ENCODE measurements at regions not wholly inside any gene's neighbourhood (a gene's known extent, or its start where the extent isn't known, plus 50 kb on each side); places are given as distances from the start of the nearest gene placed in this dataset.

DNA sequence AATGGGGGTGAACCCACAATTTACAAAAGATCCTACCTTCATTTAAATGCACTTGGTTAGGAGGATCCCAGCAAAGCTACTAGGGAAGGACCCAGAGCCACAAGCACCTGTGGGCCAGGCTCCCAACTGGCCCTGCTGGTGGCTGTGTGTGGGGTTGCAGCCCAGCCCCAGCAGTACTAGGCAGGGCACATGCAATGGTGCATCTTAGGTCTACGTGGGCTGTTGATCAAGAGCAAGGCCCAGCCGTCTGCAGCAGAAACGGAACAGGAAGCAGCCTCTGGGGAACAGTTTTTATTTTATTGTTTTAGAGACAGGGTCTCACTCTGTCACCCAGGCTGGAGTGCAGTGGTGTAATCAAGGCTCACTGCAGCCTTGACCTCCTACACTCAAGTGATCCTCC is 134.1 kb upstream of the RAB4A start:
- TF ChIP-seq, protein P1, sequence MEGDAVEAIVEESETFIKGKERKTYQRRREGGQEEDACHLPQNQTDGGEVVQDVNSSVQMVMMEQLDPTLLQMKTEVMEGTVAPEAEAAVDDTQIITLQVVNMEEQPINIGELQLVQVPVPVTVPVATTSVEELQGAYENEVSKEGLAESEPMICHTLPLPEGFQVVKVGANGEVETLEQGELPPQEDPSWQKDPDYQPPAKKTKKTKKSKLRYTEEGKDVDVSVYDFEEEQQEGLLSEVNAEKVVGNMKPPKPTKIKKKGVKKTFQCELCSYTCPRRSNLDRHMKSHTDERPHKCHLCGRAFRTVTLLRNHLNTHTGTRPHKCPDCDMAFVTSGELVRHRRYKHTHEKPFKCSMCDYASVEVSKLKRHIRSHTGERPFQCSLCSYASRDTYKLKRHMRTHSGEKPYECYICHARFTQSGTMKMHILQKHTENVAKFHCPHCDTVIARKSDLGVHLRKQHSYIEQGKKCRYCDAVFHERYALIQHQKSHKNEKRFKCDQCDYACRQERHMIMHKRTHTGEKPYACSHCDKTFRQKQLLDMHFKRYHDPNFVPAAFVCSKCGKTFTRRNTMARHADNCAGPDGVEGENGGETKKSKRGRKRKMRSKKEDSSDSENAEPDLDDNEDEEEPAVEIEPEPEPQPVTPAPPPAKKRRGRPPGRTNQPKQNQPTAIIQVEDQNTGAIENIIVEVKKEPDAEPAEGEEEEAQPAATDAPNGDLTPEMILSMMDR (IDR thresholded peaks at IDR 0.05; ENCODE audit: poor library complexity, severe bottlenecking) = no peak
- no peak overlapping the region for H3K4me3 ChIP-seq (ENCODE audit: severe bottlenecking)
- H3K36me3 ChIP-seq (ENCODE audit: low read depth) = no peaks in the 10 kb centered on the region
- no peaks in the 10 kb centered on the region for H3K9me3 ChIP-seq (ENCODE audit: severe bottlenecking)
- no peak overlapping the region for H3K27ac ChIP-seq (ENCODE audit: poor library complexity, severe bottlenecking)
- DNase-seq (ENCODE audit: low spot score) (no peak), ATAC-seq (ENCODE audit: low read depth) (no peak)
- H3K4me1 ChIP-seq (ENCODE audit: insufficient read depth, poor library complexity, severe bottlenecking) = no peaks in the 10 kb centered on the region
- H3K27me3 ChIP-seq (ENCODE audit: insufficient read depth, poor library complexity, severe bottlenecking) = no peaks in the 10 kb centered on the region

DNA sequence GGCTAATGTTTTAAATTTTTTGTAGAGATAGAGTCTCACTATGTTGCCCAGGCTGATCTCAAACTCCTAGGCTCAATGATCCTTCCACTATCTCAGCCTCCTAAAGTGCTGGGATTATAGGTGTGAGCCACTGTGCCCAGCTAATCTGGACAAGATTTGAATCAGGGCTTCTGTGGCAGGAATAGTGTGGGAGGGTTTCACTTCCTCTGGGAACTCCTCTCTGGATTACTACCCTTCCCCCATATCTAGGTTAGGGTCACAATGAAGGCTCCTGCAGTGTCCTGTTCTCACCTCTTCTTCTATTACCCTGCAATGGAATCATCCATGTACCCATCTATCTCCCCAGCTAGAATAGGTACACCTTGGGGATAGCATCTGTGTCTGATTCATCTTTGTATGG is 133.6 kb upstream of the RAB4A start:
- TF ChIP-seq, protein P1 (IDR thresholded peaks at IDR 0.05; ENCODE audit: poor library complexity, severe bottlenecking) = no peak
- DNase-seq (ENCODE audit: low spot score) (no peak), ATAC-seq (ENCODE audit: low read depth) (no peak)
- Histone ChIP-seq H3K9me3 (ENCODE audit: severe bottlenecking) (no peaks in the 10 kb centered on the region), H3K36me3 (ENCODE audit: low read depth) (no peaks in the 10 kb centered on the region), H3K4me1 (ENCODE audit: insufficient read depth, poor library complexity, severe bottlenecking) (no peaks in the 10 kb centered on the region), H3K4me3 (ENCODE audit: severe bottlenecking) (no peak overlapping the region), H3K27me3 (ENCODE audit: insufficient read depth, poor library complexity, severe bottlenecking) (no peaks in the 10 kb centered on the region), H3K27ac (ENCODE audit: poor library complexity, severe bottlenecking) (no peak overlapping the region)

DNA sequence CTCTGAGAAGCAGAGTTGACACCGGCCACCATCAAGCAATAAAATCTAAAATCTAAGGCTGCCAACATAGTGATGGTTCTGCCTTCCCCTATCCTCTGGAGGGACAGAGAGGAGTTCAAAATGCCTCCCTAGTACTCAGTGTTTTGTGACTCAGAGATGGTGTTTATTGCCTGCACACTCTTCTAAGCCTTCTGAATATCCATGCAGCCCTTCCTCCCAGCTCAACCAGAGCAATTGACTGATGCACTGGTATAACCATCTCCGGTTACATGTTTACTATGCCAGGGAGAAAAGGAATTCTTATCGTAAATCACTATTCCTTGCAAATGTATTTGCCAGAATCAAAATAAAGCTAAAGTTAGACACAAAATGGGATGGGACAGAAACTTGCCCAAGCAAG is 132.9 kb upstream of the RAB4A start:
- ATAC-seq (ENCODE audit: low read depth) = no peak
- TF ChIP-seq, protein P1 (IDR thresholded peaks at IDR 0.05; ENCODE audit: poor library complexity, severe bottlenecking) = no peak
- H3K9me3 ChIP-seq (ENCODE audit: severe bottlenecking) = no peaks in the 10 kb centered on the region

DNA sequence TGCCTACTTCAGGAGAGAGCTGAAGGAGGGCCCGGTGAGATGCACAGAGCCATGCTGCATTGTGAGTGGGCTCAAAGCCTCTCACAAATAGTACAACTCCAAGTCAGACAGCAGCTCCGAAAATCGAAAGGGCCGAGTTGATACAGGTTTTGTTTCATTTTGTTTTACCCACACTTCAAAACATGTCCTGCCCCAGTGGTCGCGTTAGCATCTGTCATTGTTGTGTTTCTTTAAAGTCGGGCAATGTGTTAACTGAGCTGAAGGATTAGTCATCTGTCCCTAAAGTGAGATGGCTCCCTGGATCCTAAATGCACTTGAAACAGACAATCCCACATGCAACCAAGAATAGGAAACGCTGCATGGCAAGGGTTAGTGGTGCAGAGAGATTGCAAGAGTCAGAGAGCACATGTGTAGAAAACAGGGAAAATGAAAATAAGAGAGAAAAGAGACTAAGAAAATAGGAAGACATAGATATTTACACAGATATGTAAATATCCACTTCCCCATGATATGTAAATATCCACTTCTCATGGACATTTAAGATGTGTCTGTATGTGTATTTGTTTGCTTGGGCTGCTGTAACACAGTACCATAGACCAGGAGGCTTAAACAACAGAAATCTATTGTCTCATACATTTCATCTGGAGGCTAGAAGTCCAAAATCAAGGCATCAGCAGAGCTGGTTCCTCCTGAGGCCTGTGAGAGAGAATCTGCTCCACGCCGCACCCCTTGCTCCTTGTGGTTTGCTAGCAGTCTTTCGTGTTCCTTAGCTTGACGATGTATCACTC is 131.4 kb upstream of the RAB4A start:
- DNase-seq (ENCODE audit: low spot score) (no peak), ATAC-seq (ENCODE audit: low read depth) (no peak)
- Histone ChIP-seq H3K9me3 (ENCODE audit: severe bottlenecking) (no peaks in the 10 kb centered on the region), H3K27ac (ENCODE audit: poor library complexity, severe bottlenecking) (no peak overlapping the region), H3K4me1 (ENCODE audit: insufficient read depth, poor library complexity, severe bottlenecking) (no peaks in the 10 kb centered on the region), H3K27me3 (ENCODE audit: insufficient read depth, poor library complexity, severe bottlenecking) (no peaks in the 10 kb centered on the region), H3K4me3 (ENCODE audit: severe bottlenecking) (no peak overlapping the region), H3K36me3 (ENCODE audit: low read depth) (no peaks in the 10 kb centered on the region)
- TF ChIP-seq, protein P1 (IDR thresholded peaks at IDR 0.05; ENCODE audit: poor library complexity, severe bottlenecking) = no peak

More for the DNA sequence above, 132.9 kb upstream of the RAB4A start:
- no peaks in the 10 kb centered on the region for H3K36me3 ChIP-seq (ENCODE audit: low read depth)
- no peak for DNase-seq (ENCODE audit: low spot score)
- H3K4me3 ChIP-seq (ENCODE audit: severe bottlenecking) = no peak overlapping the region
- H3K27me3 ChIP-seq (ENCODE audit: insufficient read depth, poor library complexity, severe bottlenecking) = no peaks in the 10 kb centered on the region
- H3K27ac ChIP-seq (ENCODE audit: poor library complexity, severe bottlenecking) = no peak overlapping the region
- no peaks in the 10 kb centered on the region for H3K4me1 ChIP-seq (ENCODE audit: insufficient read depth, poor library complexity, severe bottlenecking)

DNA sequence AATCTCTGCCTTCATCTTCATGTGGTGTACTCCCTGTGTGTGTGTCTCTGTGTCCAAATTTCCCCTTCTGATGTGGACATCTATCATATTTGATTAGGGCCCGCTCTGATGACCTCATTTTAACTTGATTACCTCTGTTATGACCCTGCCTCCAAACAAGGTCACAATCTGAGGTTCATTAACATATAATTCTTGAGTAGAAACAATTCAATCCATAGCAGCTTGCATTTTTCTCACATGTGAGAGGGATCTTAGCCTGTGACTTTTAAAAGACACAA is 130.9 kb upstream of the RAB4A start:
- Histone ChIP-seq H3K27me3 (ENCODE audit: insufficient read depth, poor library complexity, severe bottlenecking) (no peaks in the 10 kb centered on the region), H3K4me1 (ENCODE audit: insufficient read depth, poor library complexity, severe bottlenecking) (no peaks in the 10 kb centered on the region), H3K36me3 (ENCODE audit: low read depth) (no peaks in the 10 kb centered on the region), H3K9me3 (ENCODE audit: severe bottlenecking) (no peaks in the 10 kb centered on the region), H3K4me3 (ENCODE audit: severe bottlenecking) (no peak overlapping the region), H3K27ac (ENCODE audit: poor library complexity, severe bottlenecking) (no peak overlapping the region)
- TF ChIP-seq, protein P1 (IDR thresholded peaks at IDR 0.05; ENCODE audit: poor library complexity, severe bottlenecking) = no peak
- ATAC-seq (ENCODE audit: low read depth) (no peak), DNase-seq (ENCODE audit: low spot score) (no peak)

All from RWPE2 (cell line).